Left ventricle myocardium inferior (tissue), 1 donor: ENCODE measurements at regions not wholly inside any gene's neighbourhood (a gene's known extent, or its start where the extent isn't known, plus 50 kb on each side); places are given as distances from the start of the nearest gene placed in this dataset.

Experiments used
- DNase-seq: peaks from one replicate; pipeline ENCODE4 v3.0.0-alpha.2; 2020
- H3K27ac ChIP-seq: fragments of 200-600 bp; replicated peaks from 2 replicates; pipeline ENCODE4 v1.8.0; 2021
- H3K27me3 ChIP-seq: fragments of 200-600 bp; 2 replicates; pipeline ENCODE4 v1.8.0; 2021; ENCODE audit warnings: low read depth
- H3K36me3 ChIP-seq: fragments of 200-600 bp; 2 replicates; pipeline ENCODE4 v1.8.0; 2021
- H3K4me1 ChIP-seq: fragments of 200-600 bp; 2 replicates; pipeline ENCODE4 v1.8.0; 2021
- H3K4me3 ChIP-seq: fragments of 200-600 bp; 2 replicates; pipeline ENCODE4 v1.8.0; 2021; ENCODE audit warnings: mild to moderate bottlenecking, moderate library complexity
- H3K9me3 ChIP-seq: fragments of 200-600 bp; replicated peaks from 2 replicates; pipeline ENCODE4 v1.8.0; 2021
- CTCF ChIP-seq: fragments of 200-600 bp; IDR thresholded peaks from 2 replicates; pipeline ENCODE4 v1.8.0; 2021; ENCODE audit warnings: antibody characterized with exemption, mild to moderate bottlenecking, borderline replicate concordance
- intact Hi-C: fragments of 100-400 bp; cut with micrococcal nuclease; formaldehyde crosslinking; loops from one replicate; pipeline ENCODE4 v1.11.0; 2022
- donor health status: DM: no; HTN: yes; CAD: no; lungs with severe emphysema.

- Histone ChIP-seq H3K4me3 (no peak overlapping the region), H3K36me3 (no peaks in the 10 kb centered on the region), H3K27ac (no peak overlapping the region), H3K27me3 (no peaks in the 10 kb centered on the region), H3K4me1 (no peaks in the 10 kb centered on the region), H3K9me3 (peaks cover 7% of the 10 kb centered on the region)
- intact Hi-C loops, result no loop called here
- DNase-seq, result no peak
- no peak for TF ChIP-seq CTCF
These were observed 193.5 kb upstream of the AMOT start for GRCh38 chrX:113033966-113034680.

GRCh38 chrX:113019958-113020357 is 179.3 kb upstream of the AMOT start:
- H3K4me3 ChIP-seq, result no peak overlapping the region
- H3K27me3 ChIP-seq, result no peaks in the 10 kb centered on the region
- no peak overlapping the region for H3K27ac ChIP-seq
- no peak for DNase-seq
- H3K4me1 ChIP-seq, result no peaks in the 10 kb centered on the region
- H3K9me3 ChIP-seq, result no peaks in the 10 kb centered on the region
- no peaks in the 10 kb centered on the region for H3K36me3 ChIP-seq
- TF ChIP-seq CTCF, result no peak
- intact Hi-C loops, result no loop called here

GRCh38 chrX:113009837-113010236 is 169.2 kb upstream of the AMOT start:
- no peak for TF ChIP-seq CTCF
- no peak for DNase-seq
- no peaks in the 10 kb centered on the region for H3K9me3 ChIP-seq
- no peak overlapping the region for H3K4me3 ChIP-seq
- H3K4me1 ChIP-seq, result no peaks in the 10 kb centered on the region
- no peaks in the 10 kb centered on the region for H3K27me3 ChIP-seq
- H3K36me3 ChIP-seq, result no peaks in the 10 kb centered on the region
- H3K27ac ChIP-seq, result no peak overlapping the region
- intact Hi-C loops, result no loop called here

- intact Hi-C loops, result no loop called here
- Histone ChIP-seq H3K27ac (no peak overlapping the region), H3K27me3 (no peaks in the 10 kb centered on the region), H3K4me1 (no peaks in the 10 kb centered on the region), H3K4me3 (no peak overlapping the region), H3K36me3 (no peaks in the 10 kb centered on the region), H3K9me3 (no peaks in the 10 kb centered on the region)
- no peak for TF ChIP-seq CTCF
- DNase-seq, result no peak
These were observed 168.4 kb upstream of the AMOT start for GRCh38 chrX:113009029-113009428.

GRCh38 chrX:113001836-113002235 is 161.2 kb upstream of the AMOT start:
- TF ChIP-seq CTCF, result no peak
- H3K4me3 ChIP-seq, result no peak overlapping the region
- no peaks in the 10 kb centered on the region for H3K27me3 ChIP-seq
- no peaks in the 10 kb centered on the region for H3K36me3 ChIP-seq
- H3K27ac ChIP-seq, result no peak overlapping the region
- H3K9me3 ChIP-seq, result no peaks in the 10 kb centered on the region
- no peaks in the 10 kb centered on the region for H3K4me1 ChIP-seq
- intact Hi-C loops, result no loop called here
- DNase-seq, result no peak
